Endometrium (tissue), 2 donors: ENCODE measurements at regions not wholly inside any gene's neighbourhood (a gene's known extent, or its start where the extent isn't known, plus 50 kb on each side); places are given as distances from the start of the nearest gene placed in this dataset.

ENCODE experiments used
- FAIRE-seq: peaks from 2 replicates; lab custom pipeline; 2012; peaks lifted over from hg19 to GRCh38; lab: Jason Lieb, UNC
- donor health status: control.
- donor health status: control.

- FAIRE-seq: no peak
Measured at GRCh38 chr14:80446356-80446755, 235.1 kb upstream of the DIO2 start.

GRCh38 chr14:80445605-80446004 lies 234.3 kb upstream of the DIO2 start:
- FAIRE-seq: no peak

- no peak for FAIRE-seq
Measured at GRCh38 chr14:80434574-80435321, 223.4 kb upstream of the DIO2 start.

GRCh38 chr14:80433811-80434210 lies 222.5 kb upstream of the DIO2 start:
- no peak for FAIRE-seq

- FAIRE-seq: no peak
Measured at GRCh38 chr14:80428671-80429070, 217.4 kb upstream of the DIO2 start.

GRCh38 chr14:80428171-80428570 lies 216.9 kb upstream of the DIO2 start:
- no peak for FAIRE-seq

GRCh38 chr14:80427101-80427500 lies 215.8 kb upstream of the DIO2 start:
- no peak for FAIRE-seq

GRCh38 chr14:80426683-80427082 lies 215.4 kb upstream of the DIO2 start:
- no peak for FAIRE-seq

GRCh38 chr14:80425686-80426085 lies 214.4 kb upstream of the DIO2 start:
- FAIRE-seq: no peak

- FAIRE-seq: no peak
Measured at GRCh38 chr14:80419769-80420168, 208.5 kb upstream of the DIO2 start.

GRCh38 chr14:80419345-80419744 lies 208.0 kb upstream of the DIO2 start:
- FAIRE-seq: no peak

GRCh38 chr14:80415636-80416035 lies 204.3 kb upstream of the DIO2 start:
- no peak for FAIRE-seq

GRCh38 chr14:80414080-80414479 lies 202.8 kb upstream of the DIO2 start:
- no peak for FAIRE-seq

GRCh38 chr14:80404413-80404812 lies 193.1 kb upstream of the DIO2 start:
- no peak for FAIRE-seq

GRCh38 chr14:80403036-80403435 lies 191.7 kb upstream of the DIO2 start:
- FAIRE-seq: no peak

- no peak for FAIRE-seq
Measured at GRCh38 chr14:80395031-80395430, 183.7 kb upstream of the DIO2 start.

- FAIRE-seq: no peak
Measured at GRCh38 chr14:80393766-80394165, 182.5 kb upstream of the DIO2 start.

- no peak for FAIRE-seq
Measured at GRCh38 chr14:80390906-80391305, 179.6 kb upstream of the DIO2 start.

- no peak for FAIRE-seq
Measured at GRCh38 chr14:80388980-80389711, 177.8 kb upstream of the DIO2 start.

GRCh38 chr14:80387563-80387981 lies 176.3 kb upstream of the DIO2 start:
- FAIRE-seq: no peak

GRCh38 chr14:80385336-80385735 lies 174.0 kb upstream of the DIO2 start:
- no peak for FAIRE-seq

GRCh38 chr14:80383223-80383622 lies 171.9 kb upstream of the DIO2 start:
- FAIRE-seq: no peak

GRCh38 chr14:80381807-80382363 lies 170.6 kb upstream of the DIO2 start:
- no peak for FAIRE-seq
